SK-N-MC (cell line): ENCODE measurements at regions not wholly inside any gene's neighbourhood (a gene's known extent, or its start where the extent isn't known, plus 50 kb on each side); places are given as distances from the start of the nearest gene placed in this dataset.

ENCODE experiments used
- DNase-seq: peaks from one replicate; pipeline ENCODE4 v3.0.0-alpha.2; 2011; ENCODE audit warnings: low read depth, low spot score
- H3K27ac ChIP-seq: fragments of 200-600 bp; sonication (generic); 2 replicates; pipeline ENCODE4 v1.5.1; 2016; ENCODE audit warnings: mixed run types
- H3K36me3 ChIP-seq: fragments of 200-600 bp; sonication (generic); 2 replicates; pipeline ENCODE4 v1.6.1; 2017; ENCODE audit warnings: antibody characterized with exemption, low read length, mixed read lengths; ENCODE audit not compliant: insufficient read depth
- H3K4me3 ChIP-seq: fragments of 200-600 bp; sonication (generic); 2 replicates; pipeline ENCODE4 v1.5.1; 2016
- H3K9ac ChIP-seq: fragments of 200-600 bp; sonication (generic); 2 replicates; pipeline ENCODE4 v1.8.0; 2017; ENCODE audit warnings: mixed run types, mixed read lengths; ENCODE audit not compliant: insufficient read length
- H3K9me3 ChIP-seq: fragments of 200-600 bp; sonication (generic); 2 replicates; pipeline ENCODE4 v1.6.1; 2017; ENCODE audit warnings: low read depth, mild to moderate bottlenecking, antibody characterized with exemption, low read length, moderate library complexity, mixed read lengths
- EZH2 ChIP-seq: fragments of 200-600 bp; sonication (generic); IDR thresholded peaks from one replicate; pipeline ENCODE4 v1.6.1; 2017; ENCODE audit warnings: antibody characterized with exemption
- FOXP2 ChIP-seq: optimal IDR thresholded peaks from 2 replicates; pipeline ENCODE3; 2011; ENCODE audit warnings: mild to moderate bottlenecking, moderate library complexity; ENCODE audit not compliant: insufficient read depth; ENCODE audit errors: extremely low read length, control extremely low read depth
- POLR2AphosphoS5 ChIP-seq: IDR thresholded peaks from 2 replicates; pipeline ENCODE4 v1.6.1; 2012; ENCODE audit warnings: mild to moderate bottlenecking, low read depth, low read length, borderline replicate concordance

- Histone ChIP-seq H3K9ac (no peak overlapping the region), H3K9me3 (no peaks in the 10 kb centered on the region), H3K27ac (no peak overlapping the region), H3K4me3 (no peak overlapping the region), H3K36me3 (no peaks in the 10 kb centered on the region)
- TF ChIP-seq FOXP2 (no peak), POLR2AphosphoS5 (no peak), EZH2 (no peak)
- DNase-seq: no peak
Observed at GRCh38 chr6:92568541-92568940, 850.8 kb downstream of the EPHA7 start.

GRCh38 chr6:92566632-92567031, 852.7 kb downstream of the EPHA7 start:
- Histone ChIP-seq H3K27ac (no peak overlapping the region), H3K9ac (no peak overlapping the region), H3K4me3 (no peak overlapping the region), H3K9me3 (no peaks in the 10 kb centered on the region), H3K36me3 (no peaks in the 10 kb centered on the region)
- DNase-seq: no peak
- no peak for TF ChIP-seq EZH2
- no peak for TF ChIP-seq FOXP2
- no peak for TF ChIP-seq POLR2AphosphoS5

- Histone ChIP-seq H3K4me3 (no peak overlapping the region), H3K9me3 (no peaks in the 10 kb centered on the region), H3K9ac (no peak overlapping the region), H3K36me3 (no peaks in the 10 kb centered on the region), H3K27ac (no peak overlapping the region)
- DNase-seq: no peak
- TF ChIP-seq EZH2 (no peak), POLR2AphosphoS5 (no peak), FOXP2 (no peak)
Observed at GRCh38 chr6:92564376-92564775, 855.0 kb downstream of the EPHA7 start.

- H3K9me3 ChIP-seq: no peaks in the 10 kb centered on the region
- TF ChIP-seq FOXP2: no peak
- TF ChIP-seq POLR2AphosphoS5: no peak
- TF ChIP-seq EZH2: no peak
- H3K4me3 ChIP-seq: no peak overlapping the region
- DNase-seq: no peak
- no peaks in the 10 kb centered on the region for H3K36me3 ChIP-seq
- no peak overlapping the region for H3K9ac ChIP-seq
- peak overlapping the region; percentile 78 for H3K27ac ChIP-seq
Observed at GRCh38 chr6:92559611-92560010, 859.7 kb downstream of the EPHA7 start.

- Histone ChIP-seq H3K9ac (no peak overlapping the region), H3K9me3 (no peaks in the 10 kb centered on the region), H3K36me3 (no peaks in the 10 kb centered on the region), H3K4me3 (peak overlapping the region; percentile 4), H3K27ac (peak overlapping the region; percentile 78)
- TF ChIP-seq POLR2AphosphoS5: peak; percentile 30; the same call in 1 of the 2 replicates
- TF ChIP-seq FOXP2: no peak
- peak; percentile 73 for DNase-seq
Observed at GRCh38 chr6:92559003-92559402, 860.4 kb downstream of the EPHA7 start.

- H3K9me3 ChIP-seq: no peaks in the 10 kb centered on the region
- TF ChIP-seq EZH2 (no peak), FOXP2 (no peak), POLR2AphosphoS5 (no peak)
- H3K36me3 ChIP-seq: no peaks in the 10 kb centered on the region
- DNase-seq: no peak
- H3K9ac ChIP-seq: no peak overlapping the region
- no peak overlapping the region for H3K27ac ChIP-seq
- no peak overlapping the region for H3K4me3 ChIP-seq
Observed at GRCh38 chr6:92550501-92550900, 868.9 kb downstream of the EPHA7 start.

GRCh38 chr6:92545861-92546260, 873.5 kb downstream of the EPHA7 start:
- Histone ChIP-seq H3K4me3 (peak overlapping the region; percentile 17), H3K27ac (peak overlapping the region; percentile 76), H3K9me3 (no peaks in the 10 kb centered on the region), H3K36me3 (no peaks in the 10 kb centered on the region), H3K9ac (no peak overlapping the region)
- DNase-seq: peak; percentile 18
- TF ChIP-seq EZH2 (no peak), FOXP2 (no peak), POLR2AphosphoS5 (no peak)

- Histone ChIP-seq H3K9me3 (no peaks in the 10 kb centered on the region), H3K36me3 (no peaks in the 10 kb centered on the region), H3K9ac (no peak overlapping the region), H3K27ac (no peak overlapping the region), H3K4me3 (no peak overlapping the region)
- DNase-seq: no peak
- TF ChIP-seq FOXP2: no peak
- no peak for TF ChIP-seq EZH2
- no peak for TF ChIP-seq POLR2AphosphoS5
Observed at GRCh38 chr6:92541448-92542060, 877.8 kb downstream of the EPHA7 start.

- no peaks in the 10 kb centered on the region for H3K36me3 ChIP-seq
- DNase-seq: no peak
- no peak for TF ChIP-seq EZH2
- TF ChIP-seq POLR2AphosphoS5: no peak
- no peak overlapping the region for H3K9ac ChIP-seq
- H3K27ac ChIP-seq: no peak overlapping the region
- H3K9me3 ChIP-seq: no peaks in the 10 kb centered on the region
- no peak overlapping the region for H3K4me3 ChIP-seq
Observed at GRCh38 chr6:92538926-92539325, 880.4 kb downstream of the EPHA7 start.
